H9 (cell line): ENCODE measurements at regions not wholly inside any gene's neighbourhood (a gene's known extent, or its start where the extent isn't known, plus 50 kb on each side); places are given as distances from the start of the nearest gene placed in this dataset.

ENCODE experiments used
- DNase-seq: peaks from one replicate; pipeline ENCODE4 v3.0.0-alpha.2; 2017
- H2AFZ ChIP-seq: one replicate; pipeline ENCODE4 v1.6.1; 2013; ENCODE audit warnings: mild to moderate bottlenecking, low read length, control low read depth, moderate library complexity
- H2AK5ac ChIP-seq: 2 replicates; pipeline ENCODE4 v1.6.1; 2013; ENCODE audit warnings: low read length, control low read depth, mixed read lengths; ENCODE audit not compliant: insufficient read length
- H2BK120ac ChIP-seq: one replicate; pipeline ENCODE4 v1.6.1; 2013; ENCODE audit warnings: low read depth, mild to moderate bottlenecking, low read length, control low read depth, inconsistent platforms; ENCODE audit not compliant: poor library complexity, severe bottlenecking
- H2BK12ac ChIP-seq: 2 replicates; pipeline ENCODE4 v1.6.1; 2013; ENCODE audit warnings: low read length, control low read depth, mixed read lengths, low read depth; ENCODE audit not compliant: insufficient read length
- H2BK15ac ChIP-seq: 2 replicates; pipeline ENCODE4 v1.6.1; 2013; ENCODE audit warnings: low read depth, low read length, control low read depth
- H2BK20ac ChIP-seq: one replicate; pipeline ENCODE4 v1.6.1; 2013; ENCODE audit warnings: low read depth, mild to moderate bottlenecking, low read length, control low read depth, inconsistent platforms; ENCODE audit not compliant: poor library complexity, severe bottlenecking
- H2BK5ac ChIP-seq: 2 replicates; pipeline ENCODE4 v1.6.1; 2013; ENCODE audit warnings: low read length, control low read depth, mixed read lengths; ENCODE audit not compliant: insufficient read length
- H3K14ac ChIP-seq: 2 replicates; pipeline ENCODE4 v1.6.1; 2013; ENCODE audit warnings: low read length, control low read depth; ENCODE audit not compliant: insufficient read depth
- H3K18ac ChIP-seq: 2 replicates; pipeline ENCODE4 v1.6.1; 2013; ENCODE audit warnings: low read depth, mild to moderate bottlenecking, mixed read lengths, low read length, control low read depth; ENCODE audit not compliant: insufficient read length
- H3K23ac ChIP-seq: 2 replicates; pipeline ENCODE4 v1.6.1; 2013; ENCODE audit warnings: low read length, control low read depth, mixed read lengths, low read depth; ENCODE audit not compliant: insufficient read length
- H3K23me2 ChIP-seq: 2 replicates; pipeline ENCODE4 v1.6.1; 2013; ENCODE audit warnings: low read depth, mild to moderate bottlenecking, mixed read lengths, low read length, control low read depth; ENCODE audit not compliant: insufficient read length, poor library complexity, severe bottlenecking
- H3K27ac ChIP-seq: 2 replicates; pipeline ENCODE4 v1.5.1; 2013; ENCODE audit warnings: low read length, control low read depth, mixed read lengths, low read depth; ENCODE audit not compliant: insufficient read length
- H3K27me3 ChIP-seq: 2 replicates; pipeline ENCODE4 v1.6.1; 2013; ENCODE audit warnings: low read length, control low read depth, inconsistent platforms; ENCODE audit not compliant: insufficient read depth
- H3K4ac ChIP-seq: 2 replicates; pipeline ENCODE4 v1.6.1; 2013; ENCODE audit warnings: low read depth, mild to moderate bottlenecking, control low read depth, inconsistent platforms, low read length, moderate library complexity
- H3K4me1 ChIP-seq: 2 replicates; pipeline ENCODE4 v1.6.1; 2013; ENCODE audit warnings: low read length, control low read depth, inconsistent platforms; ENCODE audit not compliant: insufficient read depth
- H3K4me2 ChIP-seq: 2 replicates; pipeline ENCODE4 v1.6.1; 2013; ENCODE audit warnings: low read length, control low read depth, mixed read lengths; ENCODE audit not compliant: insufficient read length, insufficient read depth
- H3K56ac ChIP-seq: 2 replicates; pipeline ENCODE4 v1.6.1; 2013; ENCODE audit warnings: low read depth, mild to moderate bottlenecking, mixed read lengths, low read length, control low read depth; ENCODE audit not compliant: insufficient read length
- H3K79me1 ChIP-seq: 2 replicates; pipeline ENCODE4 v1.6.1; 2013; ENCODE audit warnings: low read depth, mild to moderate bottlenecking, moderate library complexity, low read length, control low read depth, inconsistent platforms; ENCODE audit not compliant: insufficient read depth, poor library complexity, severe bottlenecking
- H3K79me2 ChIP-seq: 2 replicates; pipeline ENCODE4 v1.6.1; 2013; ENCODE audit warnings: low read length, control low read depth, inconsistent platforms; ENCODE audit not compliant: insufficient read depth
- H3K9ac ChIP-seq: 2 replicates; pipeline ENCODE4 v1.6.1; 2013; ENCODE audit warnings: low read length, control low read depth, mixed read lengths; ENCODE audit not compliant: insufficient read length; ENCODE audit errors: extremely low read depth
- H3K9me3 ChIP-seq: one replicate; pipeline ENCODE4 v1.6.1; 2013; ENCODE audit warnings: low read depth, low read length, inconsistent platforms; ENCODE audit not compliant: control insufficient read depth
- H3T11ph ChIP-seq: one replicate; pipeline ENCODE4 v1.6.1; 2013; ENCODE audit warnings: mild to moderate bottlenecking, low read length, control low read depth, inconsistent platforms
- H4K20me1 ChIP-seq: one replicate; pipeline ENCODE4 v1.6.1; 2013; ENCODE audit not compliant: control insufficient read depth, insufficient read length, insufficient read depth
- H4K5ac ChIP-seq: 2 replicates; pipeline ENCODE4 v1.6.1; 2013; ENCODE audit warnings: low read depth, mild to moderate bottlenecking, mixed read lengths, low read length, control low read depth; ENCODE audit not compliant: insufficient read length
- H4K8ac ChIP-seq: replicated peaks from 2 replicates; pipeline ENCODE4 v1.6.1; 2013; ENCODE audit warnings: low read length, control low read depth, mixed read lengths, low read depth; ENCODE audit not compliant: insufficient read length
- H4K91ac ChIP-seq: 2 replicates; pipeline ENCODE4 v1.6.1; 2013; ENCODE audit warnings: low read depth, mild to moderate bottlenecking, moderate library complexity, mixed read lengths, low read length, control low read depth; ENCODE audit not compliant: insufficient read length
- H3K27ac Mint-ChIP-seq, 3 experiments: 2 replicates in 2 of 3; 3 replicates in 1 of 3; pipeline ENCODE4 v1.8.0; 2020 to 2021; ENCODE audit warnings: mixed read lengths in 3 of 3, mild to moderate bottlenecking in 1 of 3, moderate library complexity in 1 of 3
- H3K27me3 Mint-ChIP-seq: 2 replicates; pipeline ENCODE4 v1.8.0; 2021; ENCODE audit warnings: low read depth, mild to moderate bottlenecking, moderate library complexity, mixed read lengths
- H3K36me3 Mint-ChIP-seq, 3 experiments: 2 replicates in 2 of 3; 3 replicates in 1 of 3; pipeline ENCODE4 v1.8.0; 2020 to 2021; ENCODE audit warnings: low read depth in 3 of 3, mixed read lengths in 3 of 3; ENCODE audit not compliant: insufficient read depth in 1 of 3
- H3K4me1 Mint-ChIP-seq, 2 experiments: 2 replicates each; pipeline ENCODE4 v1.8.0; 2020; ENCODE audit warnings: mixed read lengths in 2 of 2
- H3K4me3 Mint-ChIP-seq, 2 experiments: 2 replicates in 1 of 2; 3 replicates in 1 of 2; pipeline ENCODE4 v1.8.0; 2020 to 2021; ENCODE audit warnings: mild to moderate bottlenecking in 2 of 2, mixed read lengths in 2 of 2, moderate library complexity in 1 of 2
- H3K9me3 Mint-ChIP-seq, 2 experiments: 2 replicates in 1 of 2; 3 replicates in 1 of 2; pipeline ENCODE4 v1.8.0; 2020; ENCODE audit warnings: mild to moderate bottlenecking in 2 of 2, mixed read lengths in 2 of 2, moderate library complexity in 1 of 2
- WGBS: extraction: QIAGEN DNeasy Blood & Tissue Kit; methylation state at CpG from one replicate; pipeline ENCODE4 v1.1.7; 2013; ENCODE audit warnings: missing lambda C conversion rate, low lambda C conversion rate, mixed read lengths; ENCODE audit not compliant: insufficient read length; ENCODE audit errors: extremely low coverage; 5-methylcytosine and 5-hydroxymethylcytosine counted together
- TF ChIP-seq, protein P1 (sequence below): fragments of 200-600 bp; sonication (generic); conservative IDR thresholded peaks from 3 replicates; pipeline ENCODE4 v1.8.0; 2021; ENCODE audit warnings: antibody characterized with exemption, mild to moderate bottlenecking

DNA sequence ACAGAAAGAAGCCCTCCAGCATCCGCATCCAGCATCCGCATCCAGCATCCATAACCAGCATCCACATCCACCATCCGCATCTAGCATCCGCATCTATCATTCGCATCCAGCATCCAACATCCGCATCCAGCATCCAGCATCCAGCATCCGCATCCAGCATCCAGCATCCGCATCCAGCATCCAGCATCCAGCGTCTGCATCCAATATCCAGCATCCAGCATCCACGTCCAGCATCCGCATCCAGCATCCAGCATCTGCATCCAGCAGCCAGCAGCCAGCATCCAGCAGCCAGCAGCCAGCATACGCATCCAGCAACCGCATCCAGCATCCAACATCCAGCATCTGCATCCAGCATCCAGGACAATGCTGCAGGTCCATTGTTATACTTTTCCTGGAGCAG lies 671.0 kb upstream of the C16orf82 start:
- H3K4ac ChIP-seq, result no peak overlapping the region
- no peaks in the 10 kb centered on the region for H3K4me1 ChIP-seq
- Mint-ChIP-seq H3K9me3 (no peaks in the 10 kb centered on the region), H3K4me3 (no peak overlapping the region), H3K36me3 (no peaks in the 10 kb centered on the region), H3K27ac (no peak overlapping the region), H3K27me3 (peaks cover 13% of the 10 kb centered on the region), H3K4me1 (no peaks in the 10 kb centered on the region)
- TF ChIP-seq, protein P1, sequence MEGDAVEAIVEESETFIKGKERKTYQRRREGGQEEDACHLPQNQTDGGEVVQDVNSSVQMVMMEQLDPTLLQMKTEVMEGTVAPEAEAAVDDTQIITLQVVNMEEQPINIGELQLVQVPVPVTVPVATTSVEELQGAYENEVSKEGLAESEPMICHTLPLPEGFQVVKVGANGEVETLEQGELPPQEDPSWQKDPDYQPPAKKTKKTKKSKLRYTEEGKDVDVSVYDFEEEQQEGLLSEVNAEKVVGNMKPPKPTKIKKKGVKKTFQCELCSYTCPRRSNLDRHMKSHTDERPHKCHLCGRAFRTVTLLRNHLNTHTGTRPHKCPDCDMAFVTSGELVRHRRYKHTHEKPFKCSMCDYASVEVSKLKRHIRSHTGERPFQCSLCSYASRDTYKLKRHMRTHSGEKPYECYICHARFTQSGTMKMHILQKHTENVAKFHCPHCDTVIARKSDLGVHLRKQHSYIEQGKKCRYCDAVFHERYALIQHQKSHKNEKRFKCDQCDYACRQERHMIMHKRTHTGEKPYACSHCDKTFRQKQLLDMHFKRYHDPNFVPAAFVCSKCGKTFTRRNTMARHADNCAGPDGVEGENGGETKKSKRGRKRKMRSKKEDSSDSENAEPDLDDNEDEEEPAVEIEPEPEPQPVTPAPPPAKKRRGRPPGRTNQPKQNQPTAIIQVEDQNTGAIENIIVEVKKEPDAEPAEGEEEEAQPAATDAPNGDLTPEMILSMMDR, result no peak
- H2AK5ac ChIP-seq, result no peak overlapping the region
- no peaks in the 10 kb centered on the region for H3K9me3 ChIP-seq
- DNase-seq, result no peak
- no peak overlapping the region for H3K4me2 ChIP-seq
- H2BK12ac ChIP-seq, result no peak overlapping the region
- H3T11ph ChIP-seq, result no peak overlapping the region
- H3K18ac ChIP-seq, result no peak overlapping the region
- H4K91ac ChIP-seq, result no peak overlapping the region
- no peak overlapping the region for H4K5ac ChIP-seq
- H3K27me3 ChIP-seq, result 0 out of 2 replicates have a peak, but pooled peaks cover 2% of the 10 kb centered on the region
- no peak overlapping the region for H3K56ac ChIP-seq
- no peak overlapping the region for H3K27ac ChIP-seq
- no peak overlapping the region for H2BK5ac ChIP-seq
- no peak overlapping the region for H2AFZ ChIP-seq
- H3K79me2 ChIP-seq, result no peaks in the 10 kb centered on the region
- no peaks in the 10 kb centered on the region for H3K23me2 ChIP-seq
- no peaks in the 10 kb centered on the region for H3K79me1 ChIP-seq
- no peak overlapping the region for H3K9ac ChIP-seq
- H2BK120ac ChIP-seq, result no peak overlapping the region
- H3K14ac ChIP-seq, result no peak overlapping the region
- no peaks in the 10 kb centered on the region for H4K20me1 ChIP-seq
- H2BK20ac ChIP-seq, result no peak overlapping the region
- no peak overlapping the region for H4K8ac ChIP-seq
- no CpG with 5 or more reads among the region's 13 CpGs for WGBS
- no peak overlapping the region for H2BK15ac ChIP-seq
- no peak overlapping the region for H3K23ac ChIP-seq
